ENCODE measurements at regions not wholly inside any gene's neighbourhood (a gene's known extent, or its start where the extent isn't known, plus 50 kb on each side); places are given as distances from the start of the nearest gene placed in this dataset.

DNA sequence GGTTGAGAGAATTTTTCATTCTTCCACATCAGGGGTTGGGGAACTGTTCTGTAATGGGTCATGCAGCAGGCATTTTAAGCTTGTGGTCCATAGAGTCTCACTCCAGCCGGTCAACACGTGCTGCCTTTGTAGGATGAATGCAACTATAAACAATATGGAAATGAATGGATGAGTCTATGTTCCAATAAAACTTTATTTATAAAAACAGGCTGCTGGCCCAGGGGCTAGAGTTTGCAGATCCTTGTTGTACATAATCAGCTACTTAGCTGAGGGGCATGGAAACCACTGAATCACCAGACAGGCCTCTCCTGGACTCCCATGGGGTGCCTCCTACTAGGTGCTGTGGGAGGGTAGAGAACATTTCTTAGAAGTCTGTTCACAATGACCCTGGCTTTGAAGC lies 243.4 kb downstream of the BMP7 start:
- intact Hi-C loops (cut with micrococcal nuclease), result no loop called here

DNA sequence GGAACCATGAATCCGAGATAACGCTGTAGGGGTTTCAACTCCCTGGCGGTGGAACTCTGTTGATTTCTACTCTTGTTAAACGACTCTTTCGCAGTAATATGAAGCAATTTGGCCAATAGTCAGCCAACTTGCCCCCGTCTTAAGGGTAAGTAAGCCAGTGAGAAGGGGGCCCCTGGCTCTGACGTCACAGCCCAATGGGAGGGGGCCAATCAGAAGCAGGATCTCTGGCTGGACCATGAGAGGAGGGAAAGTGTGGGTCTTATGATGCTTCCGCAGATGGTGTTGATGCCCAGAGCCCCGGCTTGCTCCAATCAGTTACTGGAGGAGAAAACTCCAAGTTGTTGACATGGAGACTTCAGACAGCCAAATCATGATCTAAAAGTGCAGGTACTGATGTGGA lies 242.4 kb downstream of the BMP7 start:
- intact Hi-C loops (cut with micrococcal nuclease), result no loop called here

DNA sequence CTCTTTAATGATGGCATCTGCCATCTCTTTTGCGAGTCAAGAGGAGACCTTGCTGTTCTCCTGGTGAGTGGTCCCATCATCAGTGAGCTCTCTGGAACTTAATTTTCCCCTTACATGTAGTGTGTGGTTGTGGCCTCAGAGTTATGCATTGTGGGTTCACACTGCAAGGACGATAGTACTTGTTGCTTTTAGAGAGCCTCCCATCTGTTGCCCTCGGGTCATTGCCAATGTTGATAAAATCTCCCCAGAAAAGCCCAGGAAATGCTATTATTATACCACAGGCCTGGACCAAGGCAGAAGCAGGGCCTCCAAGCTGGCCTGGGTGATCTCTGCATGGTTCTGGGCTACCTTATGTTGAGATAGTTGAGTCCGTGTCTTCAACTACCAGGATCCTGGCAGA lies 241.6 kb downstream of the BMP7 start:
- intact Hi-C loops (cut with micrococcal nuclease), result no loop called here

DNA sequence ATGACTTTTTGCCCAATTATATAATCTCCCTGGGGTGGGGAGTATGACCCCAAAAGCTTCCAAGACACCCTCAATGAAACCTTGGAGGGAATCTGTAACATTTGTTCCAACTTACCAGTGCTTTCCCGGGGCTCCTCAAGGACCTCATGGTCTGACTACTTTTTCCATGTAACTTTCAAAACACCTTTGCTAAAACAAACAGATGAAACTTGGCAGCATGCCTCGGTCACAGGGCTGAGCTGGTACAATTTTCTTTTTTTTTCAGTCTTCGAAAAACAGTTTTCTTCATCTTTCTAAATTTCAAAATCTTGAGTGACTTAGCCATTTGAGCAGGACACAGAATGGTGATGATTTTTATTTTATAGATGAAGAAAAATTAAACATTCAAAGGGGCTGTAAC lies 241.2 kb downstream of the BMP7 start:
- intact Hi-C loops (cut with micrococcal nuclease), result no loop called here

DNA sequence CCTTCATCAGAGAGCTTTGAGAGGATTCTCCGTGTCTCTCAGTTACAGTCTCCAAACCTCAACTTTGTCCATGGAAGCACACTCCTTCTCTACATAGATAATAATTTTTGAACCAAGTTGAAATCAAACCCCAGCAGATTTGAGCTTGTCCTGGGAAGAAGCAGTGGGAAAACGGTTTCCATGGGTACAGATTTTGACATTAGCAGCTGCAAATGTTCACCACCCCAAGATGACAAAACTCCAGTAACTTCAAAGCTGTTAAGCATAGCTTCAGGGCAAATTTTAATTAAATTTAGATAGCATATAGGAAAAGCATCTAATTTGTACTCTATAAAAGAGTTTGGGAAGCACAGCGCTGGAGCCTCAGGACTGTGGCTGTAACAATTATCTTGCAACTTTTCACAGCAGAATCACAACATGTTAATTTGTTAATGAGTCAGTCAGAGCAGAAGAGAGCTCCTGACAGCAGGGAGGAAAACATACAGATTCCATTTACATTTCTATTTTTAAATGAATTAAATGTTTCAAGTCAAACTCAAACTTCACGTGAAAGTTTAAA lies 240.7 kb downstream of the BMP7 start:
- intact Hi-C loops (cut with micrococcal nuclease), result no loop called here

DNA sequence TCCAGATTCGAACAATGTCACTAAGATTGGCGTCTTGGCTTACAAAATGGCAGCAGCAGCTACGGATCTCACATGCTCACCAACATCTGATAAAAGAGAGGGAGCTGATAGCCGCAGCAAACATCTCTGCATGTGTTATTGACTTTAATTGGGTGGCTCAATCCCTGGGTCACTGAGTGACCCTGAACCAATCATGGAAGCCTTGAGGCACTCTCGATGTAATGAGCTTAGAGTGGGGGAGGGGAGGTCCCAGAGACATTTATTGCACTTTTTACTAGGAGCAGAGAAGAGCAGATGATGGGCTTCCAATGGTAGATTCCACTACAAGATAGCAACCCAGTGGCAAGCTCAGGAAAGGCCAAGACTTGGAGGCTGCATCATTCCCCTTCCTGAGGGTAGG lies 238.7 kb downstream of the BMP7 start:
- intact Hi-C loops (cut with micrococcal nuclease), result no loop called here

DNA sequence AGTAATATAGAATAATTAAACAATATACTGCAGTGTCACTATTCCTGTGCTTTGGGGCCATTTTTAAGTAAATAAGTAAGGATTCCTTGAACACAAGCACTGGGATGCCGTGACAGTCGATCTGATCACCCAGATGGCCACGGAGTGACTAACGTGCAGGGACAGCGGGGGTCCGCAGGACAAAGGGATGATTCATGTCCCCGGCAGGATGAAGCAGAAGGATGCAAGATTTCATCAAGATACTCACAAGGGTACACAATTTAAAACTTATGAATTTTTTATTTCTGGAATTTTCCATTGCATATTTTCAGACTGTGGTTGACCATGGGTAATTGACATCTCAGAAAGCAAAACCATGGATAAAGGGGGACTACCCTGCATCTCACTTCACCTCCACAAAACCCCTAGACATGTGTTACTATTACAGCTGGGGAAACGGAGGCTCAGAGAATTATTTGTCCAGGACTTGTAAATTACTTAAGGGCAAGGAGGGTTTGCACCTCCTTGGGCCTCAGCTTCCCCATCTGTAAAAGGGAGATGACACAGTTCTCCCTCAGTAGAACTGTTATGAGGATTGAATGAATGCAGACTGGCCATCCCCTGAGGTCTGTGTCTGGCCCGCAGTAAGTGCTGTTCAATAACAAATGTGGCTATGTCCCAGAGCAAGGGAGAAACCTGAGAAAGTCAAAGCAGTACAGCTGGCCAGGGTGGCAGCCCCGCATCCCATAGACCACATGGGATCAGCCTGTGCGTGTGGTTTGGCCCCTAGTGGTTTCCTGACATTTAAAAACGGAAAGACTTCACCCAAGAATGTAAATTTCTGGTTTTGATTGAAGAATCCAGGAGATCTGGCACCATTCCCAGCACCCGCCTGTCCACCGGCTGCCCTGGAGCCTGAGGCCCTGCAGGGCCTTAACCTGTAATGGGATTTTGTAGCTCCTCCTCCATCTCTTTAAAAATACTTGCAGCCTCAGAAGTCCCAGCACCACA lies 235.5 kb downstream of the BMP7 start:
- intact Hi-C loops (cut with micrococcal nuclease), result no loop called here

DNA sequence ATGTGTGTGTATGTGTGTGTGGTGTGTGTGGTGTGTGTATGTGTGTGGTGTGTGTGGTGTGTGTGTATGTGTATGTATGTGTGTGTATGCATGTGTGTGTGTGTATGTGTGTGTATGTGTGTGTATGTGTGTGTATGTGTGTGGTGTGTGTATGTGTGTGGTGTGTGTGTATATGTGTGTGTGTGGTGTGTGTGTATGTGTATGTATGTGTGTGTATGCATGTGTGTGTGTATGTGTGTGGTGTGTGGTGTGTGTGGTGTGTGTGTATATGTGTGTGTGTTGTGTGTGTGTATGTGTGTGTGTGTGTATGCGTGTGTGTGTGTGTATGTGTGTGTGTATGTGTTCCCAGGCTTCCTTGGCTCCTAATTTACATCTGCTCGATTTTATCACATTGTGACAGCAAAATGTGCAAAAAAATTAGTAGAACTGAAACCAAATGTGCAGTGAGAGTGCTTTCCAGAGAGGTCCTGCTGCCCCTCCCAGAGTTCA lies 234.5 kb downstream of the BMP7 start:
- intact Hi-C loops (cut with micrococcal nuclease), result no loop called here

DNA sequence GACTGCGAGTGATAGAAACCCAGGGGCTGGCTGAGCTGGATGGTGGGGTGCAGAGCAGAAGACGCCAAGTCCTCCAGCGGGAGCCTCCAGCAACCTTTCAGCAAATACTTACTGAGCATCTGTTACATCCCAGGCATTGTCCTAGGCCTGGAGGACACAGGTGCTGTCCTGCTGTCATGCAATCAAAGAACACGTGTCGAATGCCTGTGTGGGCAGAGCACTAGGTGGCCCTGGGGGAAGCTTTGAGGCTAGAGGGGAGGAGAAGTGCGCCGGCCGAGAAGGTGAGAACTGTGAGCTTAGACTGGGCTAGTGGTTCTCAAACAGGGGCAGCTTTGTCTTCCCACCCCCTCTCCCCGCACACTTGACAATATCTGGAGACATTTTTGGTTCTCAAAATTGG lies 233.6 kb downstream of the BMP7 start:
- intact Hi-C loops (cut with micrococcal nuclease), result no loop called here

DNA sequence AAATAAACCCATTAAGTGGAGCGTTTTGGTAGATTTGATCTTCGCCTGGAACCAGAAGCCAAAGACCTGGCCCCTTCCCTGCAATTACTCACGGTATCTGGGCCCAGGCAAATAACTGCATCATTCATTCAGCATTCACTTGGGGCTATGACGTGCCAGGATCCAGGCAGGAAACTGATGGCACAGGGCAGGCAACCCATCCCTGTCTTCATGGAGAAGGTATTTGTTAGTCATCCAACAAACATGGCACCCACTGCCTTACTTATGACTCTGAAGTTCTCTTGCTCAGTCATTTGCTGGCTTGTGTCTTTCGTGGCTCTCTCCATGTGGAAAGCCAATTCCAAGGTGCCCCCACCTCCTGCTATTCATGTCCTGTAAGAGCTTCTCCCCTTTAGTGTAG lies 232.4 kb downstream of the BMP7 start:
- intact Hi-C loops (cut with micrococcal nuclease), result no loop called here

DNA sequence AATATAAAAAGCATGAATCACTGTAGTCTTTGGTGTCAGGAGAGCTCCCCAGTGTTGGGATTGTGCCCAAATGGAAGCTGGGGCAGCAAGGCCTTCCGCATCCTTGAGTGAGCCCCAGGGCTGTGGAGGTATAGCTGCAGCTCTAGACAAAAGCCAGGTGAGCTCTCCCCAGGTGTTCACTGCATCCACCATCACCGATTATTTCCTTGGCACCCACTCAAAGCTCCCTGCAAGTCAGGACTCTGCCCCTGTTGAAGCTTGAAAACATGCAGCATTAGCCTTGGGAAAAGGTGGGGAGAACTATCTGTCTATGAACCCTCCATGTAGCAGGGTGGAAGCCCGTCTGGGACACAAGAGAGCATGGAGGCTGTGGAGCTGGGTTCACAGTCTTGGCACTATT lies 228.8 kb downstream of the BMP7 start:
- intact Hi-C loops (cut with micrococcal nuclease), result no loop called here

DNA sequence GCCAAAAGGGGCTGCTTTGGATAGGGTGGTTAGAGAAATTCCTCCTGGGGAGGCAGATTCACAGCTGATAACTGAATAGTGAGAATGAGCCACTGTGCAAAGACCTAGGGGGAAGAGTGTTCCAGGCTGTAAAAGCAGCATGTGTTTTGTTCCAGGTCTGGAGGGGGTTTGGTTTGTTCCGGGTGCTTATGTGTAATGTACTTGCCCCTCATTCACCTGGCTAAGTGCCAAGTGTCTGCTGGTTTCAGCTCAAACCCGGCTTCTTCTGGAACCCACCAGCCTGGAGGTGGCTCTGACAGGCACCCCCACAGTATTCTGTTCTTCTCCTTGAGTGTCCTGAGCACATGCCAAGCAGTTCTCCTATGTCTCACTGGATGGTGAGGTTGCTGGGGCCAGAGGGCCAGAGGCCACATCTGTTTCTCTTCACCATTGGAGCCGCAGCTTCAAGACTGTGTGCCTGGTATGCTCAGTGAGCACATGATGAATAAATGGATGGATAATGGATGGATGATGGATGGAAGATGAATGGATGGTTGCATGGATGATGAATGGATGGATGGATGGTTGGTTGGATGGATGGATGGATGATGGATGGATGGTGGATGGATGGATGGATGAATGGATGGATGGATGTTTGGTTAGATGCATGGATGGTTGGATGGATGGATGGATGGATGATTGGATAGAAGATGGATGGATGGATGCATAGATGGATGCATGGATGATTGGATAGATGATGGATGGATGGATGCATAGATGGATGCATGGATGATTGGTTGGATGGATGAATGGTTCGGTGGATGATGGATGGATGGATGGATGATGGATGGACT lies 227.6 kb downstream of the BMP7 start:
- intact Hi-C loops (cut with micrococcal nuclease), result no loop called here

DNA sequence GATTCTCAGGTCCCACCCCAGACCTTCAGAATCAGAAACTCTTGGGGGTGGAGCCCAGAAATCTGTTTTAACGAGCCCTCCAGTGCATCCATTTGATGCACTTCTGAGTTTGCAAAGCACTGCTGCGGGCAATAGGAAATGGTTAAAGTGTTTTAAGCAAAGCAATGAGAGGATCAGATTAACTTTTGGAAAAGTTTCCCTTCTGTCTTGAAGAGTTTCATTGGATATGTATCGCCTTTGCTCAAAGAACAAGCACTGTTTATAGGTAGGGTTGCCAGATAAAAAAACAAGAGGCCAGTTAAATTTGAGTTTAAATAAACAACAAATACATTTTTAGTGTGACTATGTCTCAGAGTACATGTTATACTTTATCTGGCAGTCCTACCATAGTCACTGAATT lies 226.0 kb downstream of the BMP7 start:
- intact Hi-C loops (cut with micrococcal nuclease), result no loop called here

DNA sequence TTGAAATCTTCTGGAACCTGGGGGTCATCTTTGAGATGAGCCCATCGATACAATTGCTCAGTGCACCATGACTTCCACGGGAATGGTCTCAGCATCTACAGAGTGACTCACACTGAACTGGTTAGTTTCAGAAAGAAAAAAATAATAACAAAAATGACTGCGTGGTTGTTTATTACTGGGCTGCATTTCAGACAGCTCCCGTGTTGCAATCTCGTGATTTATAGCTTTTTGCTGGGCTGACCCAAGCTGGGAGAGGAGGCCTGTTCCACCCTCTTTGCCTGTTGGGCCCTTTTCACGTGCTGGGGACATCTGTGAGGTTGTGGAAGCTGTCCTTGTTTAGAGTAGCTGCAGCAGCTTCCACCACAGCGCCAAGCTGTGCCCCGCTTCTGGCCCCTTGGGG lies 225.5 kb downstream of the BMP7 start:
- intact Hi-C loops (cut with micrococcal nuclease), result no loop called here

DNA sequence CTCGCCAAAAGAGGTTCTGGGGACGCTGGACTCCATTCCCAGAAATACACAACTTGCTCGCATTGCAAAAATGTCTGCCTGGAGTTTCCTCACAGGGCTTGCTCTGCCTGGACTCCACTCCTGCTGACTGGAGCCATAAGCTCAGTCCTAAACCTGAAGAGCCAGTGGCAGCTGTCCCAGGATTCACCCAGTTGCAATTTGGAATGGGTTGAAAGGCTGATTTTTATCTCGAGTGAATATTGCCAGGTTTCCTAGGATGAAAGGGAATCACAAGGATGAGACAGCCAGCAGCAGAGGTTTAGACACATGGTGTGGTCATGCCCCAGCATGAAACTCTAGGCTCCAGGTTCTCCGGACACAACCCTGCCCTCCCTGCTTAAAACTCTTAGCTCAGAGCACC lies 223.3 kb downstream of the BMP7 start:
- intact Hi-C loops (cut with micrococcal nuclease), result no loop called here

DNA sequence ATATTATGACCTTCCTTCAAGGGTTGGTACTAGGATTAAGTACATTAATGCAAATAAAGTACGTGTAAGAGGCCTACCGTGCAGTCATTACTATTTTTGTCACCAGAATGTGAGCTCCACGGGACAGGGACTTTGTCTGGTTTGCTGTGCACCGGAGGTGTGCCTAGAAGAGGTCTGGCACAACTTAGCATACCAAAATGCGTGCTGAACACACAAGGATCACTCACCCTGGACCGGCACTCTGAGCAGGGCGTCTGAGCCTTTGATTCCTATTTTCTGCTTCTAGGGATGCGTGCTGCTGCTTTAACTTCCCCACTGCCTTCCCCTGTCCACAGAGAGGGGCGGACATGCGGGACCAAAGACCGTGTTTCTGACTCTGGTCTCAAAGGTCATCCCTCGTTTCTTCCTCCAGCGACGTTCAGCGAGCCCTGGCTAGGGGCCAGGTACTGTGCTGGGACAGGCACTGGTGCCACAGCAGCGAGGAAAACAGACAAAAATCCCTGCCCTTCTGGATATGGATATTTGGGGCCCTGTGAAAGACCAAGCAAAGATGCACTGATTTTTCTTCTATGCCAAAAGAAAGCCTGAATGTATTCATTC lies 222.7 kb downstream of the BMP7 start:
- intact Hi-C loops (cut with micrococcal nuclease), result no loop called here

DNA sequence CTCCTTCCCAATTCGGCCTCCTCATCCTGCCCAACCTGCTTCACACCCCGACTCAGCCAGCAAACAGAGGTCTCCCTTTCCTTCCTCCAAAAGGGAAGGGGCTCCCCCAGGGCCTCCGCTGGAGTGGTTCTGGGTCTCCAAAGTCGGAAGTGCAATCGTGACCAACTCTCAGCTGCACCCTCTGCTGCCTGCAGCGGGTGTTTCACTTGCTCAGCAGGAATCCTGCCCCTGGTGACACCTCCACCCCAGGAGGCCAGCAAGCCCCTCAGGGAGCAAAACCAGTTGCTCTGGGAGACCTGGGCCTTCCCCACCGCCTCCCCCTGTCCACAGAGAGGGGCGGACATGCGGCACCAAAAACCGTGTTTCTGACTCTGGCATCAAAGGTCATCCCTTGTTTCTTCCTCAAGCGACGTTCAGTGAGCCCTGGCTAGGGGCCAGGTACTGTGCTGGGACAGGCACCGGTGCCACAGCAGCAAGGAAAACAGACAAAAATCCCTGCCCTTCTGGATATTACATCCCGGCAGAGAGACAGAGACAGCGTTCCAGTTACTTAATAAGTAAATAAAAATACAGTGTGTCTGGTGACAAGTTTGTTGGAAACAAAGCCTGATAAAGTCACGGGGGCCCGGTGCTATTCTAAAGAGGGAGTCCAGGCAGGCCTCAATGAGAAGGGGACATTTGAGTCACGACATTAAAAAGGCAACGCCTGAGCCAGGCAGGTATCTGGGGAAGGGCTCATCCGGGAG lies 219.0 kb downstream of the BMP7 start:
- intact Hi-C loops (cut with micrococcal nuclease), result loop anchor here (2.0 kb wide), 1 partner anchor 497 kb away; no protein-coding TSS in a partner anchor

DNA sequence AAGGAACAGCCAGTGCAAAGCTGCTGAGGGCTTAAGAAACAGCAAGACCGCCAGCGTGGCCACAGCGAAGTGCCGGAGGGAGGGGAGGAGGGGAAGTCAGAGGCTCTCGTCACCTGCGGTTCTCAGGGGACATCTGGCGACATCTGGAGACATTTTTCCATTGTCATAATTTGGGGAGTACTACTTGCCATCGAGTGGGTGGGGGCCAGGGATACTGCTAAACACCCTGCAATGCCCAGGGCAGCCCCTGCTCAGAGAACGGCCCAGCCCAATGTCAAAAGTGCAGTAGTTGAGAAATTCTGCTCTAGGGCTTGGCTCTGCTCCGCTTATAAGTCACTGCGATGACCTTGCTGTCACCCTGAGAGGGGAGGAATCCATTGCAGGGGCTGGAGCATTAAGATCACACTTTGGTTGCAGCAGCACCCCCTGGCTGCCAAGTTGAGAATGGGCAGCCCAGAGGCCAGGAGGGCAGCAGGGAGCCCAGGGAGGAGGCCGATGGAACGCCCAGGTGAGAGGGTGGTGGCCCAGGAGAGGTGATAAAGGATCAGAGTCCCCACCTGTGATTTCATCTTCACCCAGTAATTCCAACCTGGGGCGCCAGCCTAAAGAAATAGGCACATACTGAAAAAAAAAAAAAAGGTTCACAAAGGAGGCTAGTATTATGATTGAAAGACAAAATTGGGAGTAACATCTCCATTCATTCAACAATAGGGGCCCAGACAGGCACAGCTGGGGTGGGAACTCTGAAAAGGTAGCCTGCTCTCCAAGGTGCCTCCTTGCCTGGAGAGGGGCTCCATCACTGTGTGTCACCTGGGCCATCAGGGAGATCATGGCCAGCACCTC lies 218.2 kb downstream of the BMP7 start:
- intact Hi-C loops (cut with micrococcal nuclease), result loop anchor here (2.0 kb wide), 1 partner anchor 497 kb away; no protein-coding TSS in a partner anchor

DNA sequence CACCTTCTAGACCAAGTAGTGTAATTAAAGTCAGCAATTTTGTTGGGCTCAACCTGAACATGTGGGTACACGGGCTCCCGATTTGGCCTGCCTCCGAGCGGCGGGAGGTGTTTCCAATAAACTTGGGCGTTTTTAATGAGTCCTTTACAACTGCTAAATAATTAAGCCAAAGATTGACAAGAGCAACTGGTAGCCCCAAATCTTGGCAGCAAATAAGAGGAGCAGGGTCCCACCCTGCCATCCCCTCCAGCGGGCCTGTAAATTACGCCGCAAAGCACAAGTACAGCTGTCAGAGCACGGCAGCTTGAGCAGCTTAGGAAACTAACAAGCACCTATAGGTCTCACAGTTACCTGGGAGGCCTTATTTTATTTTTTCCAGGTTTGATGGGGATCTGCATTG lies 217.1 kb downstream of the BMP7 start:
- intact Hi-C loops (cut with micrococcal nuclease), result loop anchor here (2.0 kb wide), 1 partner anchor 498 kb away; no protein-coding TSS in a partner anchor

DNA sequence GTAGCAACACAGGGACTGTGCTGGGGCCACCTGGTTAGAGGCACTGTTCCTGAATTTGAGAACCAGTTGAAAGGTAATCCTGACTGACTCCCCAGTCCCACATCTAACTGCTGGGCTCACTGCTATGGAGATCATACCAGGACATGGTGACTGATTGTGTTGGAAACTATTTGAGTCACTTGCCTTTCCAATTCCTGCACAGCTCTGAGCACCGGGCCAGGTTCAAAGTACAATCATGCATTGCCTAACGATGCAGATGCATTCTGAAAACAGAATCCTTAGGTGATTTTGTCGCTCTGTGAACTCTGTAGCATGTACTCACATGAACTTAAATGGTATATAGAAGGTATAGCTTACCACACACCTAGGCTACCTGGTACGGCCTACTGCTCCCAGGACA lies 215.3 kb downstream of the BMP7 start:
- intact Hi-C loops (cut with micrococcal nuclease), result no loop called here

Data from T-helper 2 cell treated with Interferon-gamma antibody and Interleukin-4, amounts not matched to agents 100 ng/mL and 5 ng/mL, for 36 hours (primary cell).